ENCODE measurements at regions not wholly inside any gene's neighbourhood (a gene's known extent, or its start where the extent isn't known, plus 50 kb on each side); places are given as distances from the start of the nearest gene placed in this dataset.
"Not testable (repeated sequence)": the region's sequence is repeated elsewhere in the genome, so short reads cannot be mapped to it uniquely, and the experiment has no call there.

GRCh38 chr7:83271212-83272099 is 108.8 kb upstream of the PCLO start:
- Histone ChIP-seq H3K4me3 (ENCODE audit: low read length in 2 of 2) (no peak overlapping the region), H3K36me3 (ENCODE audit: insufficient read depth, low read length) (no peaks in the 10 kb centered on the region), H3K27me3 (ENCODE audit: insufficient read depth, low read length) (no peaks in the 10 kb centered on the region), H3K4me1 (ENCODE audit: insufficient read depth, low read length) (no peaks in the 10 kb centered on the region), H3K9me3 (ENCODE audit: control insufficient read depth in 1 of 2, low read length in 2 of 2) (no peaks in the 10 kb centered on the region), H3K27ac (ENCODE audit: low read depth, low read length) (no peak overlapping the region)
- POLR2A ChIA-PET (ENCODE audit: partially characterized antibody): no interaction called here
- Mint-ChIP-seq H3K27me3 (no peaks in the 10 kb centered on the region), H3K4me3 (no peak overlapping the region), H3K27ac (no peak overlapping the region), H3K36me3 (no peaks in the 10 kb centered on the region), H3K4me1 (no peaks in the 10 kb centered on the region), H3K9me3 (peaks cover 0 to 15% (median 9%) of the 10 kb centered on the region in 8 donors)
- no peak for DNase-seq
- CTCF ChIA-PET (ENCODE audit: partially characterized antibody): no interaction called here
- intact Hi-C loops (cut with micrococcal nuclease): no loop called here

- Mint-ChIP-seq H3K36me3 (no peaks in the 10 kb centered on the region), H3K27me3 (no peaks in the 10 kb centered on the region), H3K9me3 (peaks cover 0 to 17% (median 6%) of the 10 kb centered on the region in 8 donors), H3K4me1 (no peaks in the 10 kb centered on the region), H3K4me3 (no peak overlapping the region), H3K27ac (no peak overlapping the region)
- Histone ChIP-seq H3K27me3 (ENCODE audit: insufficient read depth, low read length) (no peaks in the 10 kb centered on the region), H3K4me3 (ENCODE audit: low read length in 2 of 2) (no peak overlapping the region), H3K4me1 (ENCODE audit: insufficient read depth, low read length) (no peaks in the 10 kb centered on the region), H3K9me3 (ENCODE audit: control insufficient read depth in 1 of 2, low read length in 2 of 2) (no peaks in the 10 kb centered on the region), H3K36me3 (ENCODE audit: insufficient read depth, low read length) (no peaks in the 10 kb centered on the region), H3K27ac (ENCODE audit: low read depth, low read length) (no peak overlapping the region)
- DNase-seq: no peak
- intact Hi-C loops (cut with micrococcal nuclease): no loop called here
- CTCF ChIA-PET (ENCODE audit: partially characterized antibody): no interaction called here
- POLR2A ChIA-PET (ENCODE audit: partially characterized antibody): no interaction called here
These were observed 107.7 kb upstream of the PCLO start for GRCh38 chr7:83270407-83270806.

- Mint-ChIP-seq H3K9me3 (peaks cover 0 to 11% (median 6%) of the 10 kb centered on the region in 8 donors), H3K4me1 (no peaks in the 10 kb centered on the region), H3K27ac (no peak overlapping the region), H3K4me3 (no peak overlapping the region), H3K27me3 (no peaks in the 10 kb centered on the region), H3K36me3 (no peaks in the 10 kb centered on the region)
- Histone ChIP-seq H3K9me3 (ENCODE audit: control insufficient read depth in 1 of 2, low read length in 2 of 2) (peaks cover 0 to 6% of the 10 kb centered on the region in 2 donors), H3K4me1 (ENCODE audit: insufficient read depth, low read length) (no peaks in the 10 kb centered on the region), H3K27me3 (ENCODE audit: insufficient read depth, low read length) (no peaks in the 10 kb centered on the region), H3K4me3 (ENCODE audit: low read length in 2 of 2) (no peak overlapping the region), H3K27ac (ENCODE audit: low read depth, low read length) (no peak overlapping the region), H3K36me3 (ENCODE audit: insufficient read depth, low read length) (no peaks in the 10 kb centered on the region)
- DNase-seq: no peak
- ChIA-PET CTCF (ENCODE audit: partially characterized antibody) (no interaction called here), POLR2A (ENCODE audit: partially characterized antibody) (no interaction called here)
- intact Hi-C loops (cut with micrococcal nuclease): no loop called here
These were observed 104.5 kb upstream of the PCLO start for GRCh38 chr7:83267141-83267631.

GRCh38 chr7:83263442-83264034 is 100.9 kb upstream of the PCLO start:
- H3K27me3 Mint-ChIP-seq; POLR2A ChIA-PET (ENCODE audit: partially characterized antibody); H3K27ac ChIP-seq (ENCODE audit: low read depth, low read length); H3K36me3 ChIP-seq (ENCODE audit: insufficient read depth, low read length); H3K4me3 Mint-ChIP-seq; H3K27ac Mint-ChIP-seq; H3K27me3 ChIP-seq (ENCODE audit: insufficient read depth, low read length); H3K36me3 Mint-ChIP-seq; CTCF ChIA-PET (ENCODE audit: partially characterized antibody); H3K9me3 Mint-ChIP-seq; DNase-seq; H3K4me1 Mint-ChIP-seq; intact Hi-C loops (cut with micrococcal nuclease); H3K4me1 ChIP-seq (ENCODE audit: insufficient read depth, low read length); H3K4me3 ChIP-seq (ENCODE audit: low read length in 2 of 2): not testable (repeated sequence)
- H3K9me3 ChIP-seq (ENCODE audit: control insufficient read depth in 1 of 2, low read length in 2 of 2): peaks cover 0 to 10% of the 10 kb centered on the region in 2 donors

- Mint-ChIP-seq H3K4me3 (no peak overlapping the region), H3K27ac (no peak overlapping the region), H3K27me3 (no peaks in the 10 kb centered on the region), H3K36me3 (no peaks in the 10 kb centered on the region), H3K9me3 (peaks cover 1 to 6% (median 3%) of the 10 kb centered on the region in 8 donors), H3K4me1 (no peaks in the 10 kb centered on the region)
- H3K27me3 ChIP-seq (ENCODE audit: insufficient read depth, low read length): no peaks in the 10 kb centered on the region
- no peak overlapping the region for H3K4me3 ChIP-seq (ENCODE audit: low read length in 2 of 2)
- H3K4me1 ChIP-seq (ENCODE audit: insufficient read depth, low read length): no peaks in the 10 kb centered on the region
- peaks cover 0 to 7% of the 10 kb centered on the region in 2 donors for H3K9me3 ChIP-seq (ENCODE audit: control insufficient read depth in 1 of 2, low read length in 2 of 2)
- ChIA-PET CTCF (ENCODE audit: partially characterized antibody) (no interaction called here), POLR2A (ENCODE audit: partially characterized antibody) (no interaction called here)
- intact Hi-C loops (cut with micrococcal nuclease): no loop called here
- no peak for DNase-seq
- no peak overlapping the region for H3K27ac ChIP-seq (ENCODE audit: low read depth, low read length)
- H3K36me3 ChIP-seq (ENCODE audit: insufficient read depth, low read length): no peaks in the 10 kb centered on the region
These were observed 96.4 kb upstream of the PCLO start for GRCh38 chr7:83259064-83259463.

- Mint-ChIP-seq H3K4me3 (peak overlapping the region in 1 of 8 donors; percentile 1), H3K27me3 (no peaks in the 10 kb centered on the region), H3K27ac (no peak overlapping the region), H3K36me3 (no peaks in the 10 kb centered on the region), H3K4me1 (no peaks in the 10 kb centered on the region), H3K9me3 (peaks cover 0 to 12% (median 6%) of the 10 kb centered on the region in 8 donors)
- no peak overlapping the region for H3K4me3 ChIP-seq (ENCODE audit: low read length in 2 of 2)
- no peak overlapping the region for H3K27ac ChIP-seq (ENCODE audit: low read depth, low read length)
- H3K36me3 ChIP-seq (ENCODE audit: insufficient read depth, low read length): no peaks in the 10 kb centered on the region
- intact Hi-C loops (cut with micrococcal nuclease): no loop called here
- DNase-seq: no peak
- ChIA-PET POLR2A (ENCODE audit: partially characterized antibody) (no interaction called here), CTCF (ENCODE audit: partially characterized antibody) (no interaction called here)
- no peaks in the 10 kb centered on the region for H3K4me1 ChIP-seq (ENCODE audit: insufficient read depth, low read length)
- no peaks in the 10 kb centered on the region for H3K27me3 ChIP-seq (ENCODE audit: insufficient read depth, low read length)
- no peaks in the 10 kb centered on the region for H3K9me3 ChIP-seq (ENCODE audit: control insufficient read depth in 1 of 2, low read length in 2 of 2)
These were observed 85.3 kb upstream of the PCLO start for GRCh38 chr7:83248000-83248399.

- H3K36me3 Mint-ChIP-seq; H3K27ac ChIP-seq (ENCODE audit: low read depth, low read length); CTCF ChIA-PET (ENCODE audit: partially characterized antibody); H3K4me1 ChIP-seq (ENCODE audit: insufficient read depth, low read length); H3K27me3 Mint-ChIP-seq; DNase-seq; H3K27ac Mint-ChIP-seq; H3K4me1 Mint-ChIP-seq; intact Hi-C loops (cut with micrococcal nuclease); POLR2A ChIA-PET (ENCODE audit: partially characterized antibody); H3K36me3 ChIP-seq (ENCODE audit: insufficient read depth, low read length); H3K27me3 ChIP-seq (ENCODE audit: insufficient read depth, low read length); H3K4me3 Mint-ChIP-seq; H3K4me3 ChIP-seq (ENCODE audit: low read length in 2 of 2); H3K9me3 ChIP-seq (ENCODE audit: control insufficient read depth in 1 of 2, low read length in 2 of 2): not testable (repeated sequence)
- H3K9me3 Mint-ChIP-seq: peaks cover 0 to 21% (median 8%) of the 10 kb centered on the region in 8 donors
These were observed 56.5 kb upstream of the PCLO start for GRCh38 chr7:83219231-83219630.
